ENCODE measurements at regions not wholly inside any gene's neighbourhood (a gene's known extent, or its start where the extent isn't known, plus 50 kb on each side); places are given as distances from the start of the nearest gene placed in this dataset.
A peak's percentile ranks its signal among the peaks of the same experiment; 100 is the strongest.
"Not testable (repeated sequence)": the region's sequence is repeated elsewhere in the genome, so short reads cannot be mapped to it uniquely, and the experiment has no call there.

DNA sequence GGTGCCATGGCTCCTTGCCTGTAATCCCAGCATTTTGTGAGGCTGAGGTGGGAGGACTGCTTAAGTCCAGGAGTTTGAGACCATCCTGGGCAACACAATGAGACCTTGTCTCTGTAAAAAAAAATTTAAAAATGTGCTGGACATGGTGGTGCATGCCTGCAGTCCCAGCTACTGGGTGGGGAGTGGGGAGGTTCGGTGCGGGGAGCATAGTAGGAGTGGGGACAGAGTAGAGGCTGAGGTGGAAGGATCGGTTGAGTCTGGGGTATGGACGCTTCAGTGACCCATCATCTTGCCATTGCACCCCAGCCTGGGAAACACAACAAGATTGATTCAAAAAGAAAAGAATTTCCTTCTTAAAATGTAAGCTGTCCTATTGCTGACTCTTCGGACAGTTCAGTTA, 1490.0 kb upstream of the GBE1 start:
- DNase-seq (ENCODE audit: low read depth): no peak

GRCh38 chr3:83250613-83251012, 1489.2 kb upstream of the GBE1 start:
- DNase-seq (ENCODE audit: low read depth): no peak

DNA sequence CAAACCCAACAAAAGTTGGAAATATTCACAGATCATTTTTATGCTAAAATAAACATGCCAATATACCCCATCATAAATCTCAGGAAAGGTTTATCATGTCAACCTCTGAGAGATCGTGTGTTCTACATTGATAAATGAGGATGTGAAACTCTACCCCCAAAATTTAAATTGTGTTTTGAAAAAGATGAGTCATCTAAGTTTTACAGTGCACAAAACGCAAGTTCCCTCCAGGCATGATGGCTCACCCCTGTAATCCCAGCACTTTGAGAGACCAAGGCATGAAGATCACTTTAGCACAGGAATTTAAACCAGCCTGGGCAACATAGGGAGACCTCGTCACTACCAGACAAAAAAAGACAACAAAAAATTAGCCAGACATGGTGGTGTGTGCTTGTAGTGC, 1487.0 kb upstream of the GBE1 start:
- no peak for DNase-seq (ENCODE audit: low read depth)

DNA sequence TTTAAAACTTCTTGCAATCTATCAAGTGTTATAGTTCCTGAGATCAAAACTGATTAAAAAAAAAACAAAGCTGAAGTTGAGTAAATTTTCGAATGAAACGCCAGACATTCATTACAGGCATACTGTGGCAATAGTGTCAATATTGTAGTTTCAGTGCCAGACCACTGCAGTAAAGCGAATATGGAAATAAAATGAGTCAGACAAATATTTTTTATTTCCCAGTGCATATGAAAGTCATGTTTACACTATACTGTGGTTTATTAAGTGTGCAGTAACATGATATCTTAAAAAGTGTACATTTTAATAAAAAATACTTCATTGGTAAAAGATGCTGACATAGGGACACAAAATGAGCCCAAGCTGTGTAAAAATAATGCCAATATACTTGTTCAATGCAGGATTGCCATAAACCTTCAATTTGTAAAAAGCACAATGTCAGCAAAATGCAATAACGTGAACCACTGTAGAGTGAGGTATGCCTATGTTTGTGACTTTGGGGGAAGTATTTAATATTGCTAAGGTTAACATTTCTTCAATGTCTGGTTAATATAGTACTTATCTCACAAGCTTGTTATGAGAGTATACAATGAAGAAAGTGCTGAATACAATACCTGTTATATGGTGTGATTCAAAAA, 1473.9 kb upstream of the GBE1 start:
- DNase-seq (ENCODE audit: low read depth): no peak

- no peak for DNase-seq (ENCODE audit: low read depth)
These were observed 1472.3 kb upstream of the GBE1 start for GRCh38 chr3:83233715-83234114.

- no peak for DNase-seq (ENCODE audit: low read depth)
These were observed 1469.4 kb upstream of the GBE1 start for GRCh38 chr3:83230841-83231240.

GRCh38 chr3:83230376-83230775, 1468.9 kb upstream of the GBE1 start:
- no peak for DNase-seq (ENCODE audit: low read depth)

DNA sequence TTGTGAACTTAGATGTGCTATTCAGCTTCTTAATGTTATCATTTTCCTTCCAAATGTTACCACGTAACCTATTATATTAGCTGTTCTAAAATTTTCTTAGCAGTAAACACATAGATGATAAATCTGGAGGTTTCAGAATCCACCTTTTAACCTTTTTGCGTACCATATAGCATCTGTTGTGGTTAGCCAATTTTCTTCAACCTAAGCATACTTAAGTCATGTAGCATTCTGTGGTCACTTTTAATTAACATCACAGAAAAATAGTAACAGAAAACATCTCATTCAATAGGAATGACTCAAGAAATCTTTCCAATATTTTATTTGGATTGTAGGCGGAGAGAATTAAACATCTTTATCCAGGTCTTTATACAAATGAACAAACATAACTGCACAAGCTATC, 1465.3 kb upstream of the GBE1 start:
- DNase-seq (ENCODE audit: low read depth): no peak

DNA sequence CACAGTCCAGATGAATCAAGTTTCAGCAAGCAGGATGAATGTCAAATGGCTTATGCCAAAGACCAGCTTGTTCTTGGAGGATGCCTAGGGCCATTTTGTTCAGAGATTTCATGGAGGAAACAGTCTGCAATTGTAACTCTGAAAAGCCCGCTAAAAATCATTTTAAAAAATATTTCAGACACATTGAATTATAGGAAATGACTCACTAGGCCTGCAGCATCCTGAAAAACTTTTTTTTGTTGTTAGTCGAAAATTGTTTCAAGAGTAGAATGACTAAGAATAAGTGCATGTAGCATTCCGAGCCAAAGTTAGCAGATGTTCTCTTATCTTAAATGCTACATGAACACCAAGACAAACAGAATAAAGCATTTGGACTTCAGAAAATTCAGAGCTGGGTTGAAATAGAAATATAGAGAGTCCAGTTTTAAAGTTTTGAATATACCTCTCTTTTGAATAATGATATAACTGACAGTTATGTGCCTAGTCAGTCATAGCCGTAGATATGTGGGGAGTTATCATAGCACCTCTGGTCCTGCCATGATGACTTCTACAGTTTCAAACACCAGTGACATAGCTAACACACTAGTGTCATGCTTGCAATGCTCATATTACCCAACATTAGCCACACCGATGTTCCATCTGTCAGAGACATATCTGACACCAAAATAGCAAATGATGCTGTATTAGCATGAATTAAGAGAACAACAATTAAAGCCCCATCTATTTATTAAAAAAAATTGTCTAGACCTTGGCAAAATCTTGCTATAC, 1462.8 kb upstream of the GBE1 start:
- DNase-seq (ENCODE audit: low read depth): peak; percentile 1

- DNase-seq (ENCODE audit: low read depth): no peak
These were observed 1457.1 kb upstream of the GBE1 start for GRCh38 chr3:83218383-83219200.

DNA sequence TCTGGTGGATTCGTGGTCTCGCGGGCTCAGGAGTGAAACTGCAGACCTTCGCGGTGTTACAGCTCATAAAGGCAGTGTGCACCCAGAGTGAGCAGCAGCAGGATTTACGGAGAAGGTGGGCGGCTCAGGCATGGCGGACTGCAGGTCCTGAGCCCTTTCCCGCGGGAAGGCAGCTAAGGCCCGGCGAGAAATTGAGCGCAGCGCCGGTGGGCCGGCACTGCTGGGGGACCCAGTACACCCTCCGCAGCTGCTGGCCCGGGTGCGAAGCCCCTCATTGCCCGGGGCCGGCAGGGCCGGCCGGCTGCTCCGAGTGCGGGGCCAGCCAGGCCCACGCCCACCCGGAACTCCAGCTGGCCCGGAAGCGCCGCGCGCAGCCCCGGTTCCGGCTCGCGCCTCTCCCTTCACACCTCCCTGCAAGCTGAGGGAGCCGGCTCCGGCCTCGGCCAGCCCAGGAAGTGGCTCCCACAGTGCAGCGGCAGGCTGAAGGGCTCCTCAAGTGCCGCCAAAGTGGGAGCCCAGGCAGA, 1456.2 kb upstream of the GBE1 start:
- not testable (repeated sequence) for DNase-seq (ENCODE audit: low read depth)

DNA sequence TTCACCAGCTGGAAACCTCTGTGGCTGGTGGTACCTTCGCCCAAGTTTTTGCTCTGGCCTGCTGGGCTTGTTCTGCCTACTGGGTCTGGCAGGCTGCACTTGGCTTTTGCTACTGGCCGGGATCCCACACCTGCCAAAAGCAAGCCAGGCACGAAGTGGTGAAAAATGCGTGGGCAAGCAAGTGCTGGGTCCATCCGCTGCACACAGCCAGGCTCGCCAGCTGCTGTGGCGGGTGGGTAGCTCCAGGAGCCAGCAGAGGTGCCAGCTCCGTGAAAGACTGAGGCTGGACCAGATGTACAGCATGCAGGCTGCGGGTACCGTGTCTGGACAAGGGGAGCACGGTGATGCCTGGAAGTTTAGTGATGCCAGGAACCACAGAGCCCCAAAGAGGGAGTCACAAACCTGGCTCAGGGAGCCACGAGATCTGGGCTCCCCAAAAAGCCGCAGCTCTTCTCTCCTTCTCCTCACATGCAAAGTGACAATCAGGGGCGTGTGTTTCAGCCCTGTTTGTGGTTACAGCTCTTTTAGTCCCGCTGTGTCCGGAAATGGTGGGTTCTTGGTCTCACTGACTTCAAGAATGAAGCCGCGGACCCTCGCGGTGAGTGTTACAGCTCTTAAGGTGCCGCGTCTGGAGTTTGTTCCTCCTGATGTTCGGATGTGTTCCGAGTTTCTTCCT, 1455.6 kb upstream of the GBE1 start:
- DNase-seq (ENCODE audit: low read depth): no peak

- no peak for DNase-seq (ENCODE audit: low read depth)
These were observed 1433.8 kb upstream of the GBE1 start for GRCh38 chr3:83195243-83195642.

- no peak for DNase-seq (ENCODE audit: low read depth)
These were observed 1432.1 kb upstream of the GBE1 start for GRCh38 chr3:83193526-83193925.

GRCh38 chr3:83189634-83190033, 1428.2 kb upstream of the GBE1 start:
- no peak for DNase-seq (ENCODE audit: low read depth)

DNA sequence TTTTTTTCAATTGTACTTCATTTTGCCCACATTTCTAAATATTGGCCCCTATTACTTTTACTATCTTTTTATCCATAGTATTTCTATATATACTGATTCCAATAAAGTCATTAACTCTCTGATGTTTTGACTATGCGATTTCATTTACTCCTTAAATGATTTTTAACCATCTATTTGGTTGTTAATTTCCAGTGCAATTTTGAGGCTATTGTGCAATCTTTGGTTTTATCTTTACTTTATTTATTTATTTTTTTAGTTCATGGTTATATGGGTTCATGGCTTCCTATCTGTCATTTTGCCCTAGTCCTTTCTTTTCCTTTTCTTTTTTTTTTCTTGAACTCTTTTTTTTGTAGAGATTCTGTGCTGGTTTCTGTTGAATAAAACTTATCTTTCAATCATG, 1408.0 kb upstream of the GBE1 start:
- no peak for DNase-seq (ENCODE audit: low read depth)

DNA sequence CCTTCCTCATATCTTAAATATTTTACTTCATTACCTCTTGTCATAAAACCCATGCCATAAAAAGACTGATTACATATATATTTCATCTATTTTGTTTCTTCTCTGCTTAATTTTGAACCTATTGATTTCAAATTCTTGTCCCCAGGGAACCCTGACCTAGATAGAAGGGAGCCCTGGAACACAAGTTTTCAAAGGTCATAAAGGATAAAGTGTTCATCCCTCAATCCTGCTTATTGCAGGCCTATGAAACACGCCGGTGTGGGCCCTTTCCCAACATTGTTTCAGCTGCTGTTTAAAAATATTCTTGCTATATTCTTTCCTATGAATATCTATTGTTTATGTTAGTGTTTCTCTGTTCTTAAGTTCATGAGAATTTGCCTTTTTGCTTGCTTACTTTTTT, 1389.5 kb upstream of the GBE1 start:
- DNase-seq (ENCODE audit: low read depth): no peak

- DNase-seq (ENCODE audit: low read depth): no peak
These were observed 1379.5 kb upstream of the GBE1 start for GRCh38 chr3:83140983-83141382.

DNA sequence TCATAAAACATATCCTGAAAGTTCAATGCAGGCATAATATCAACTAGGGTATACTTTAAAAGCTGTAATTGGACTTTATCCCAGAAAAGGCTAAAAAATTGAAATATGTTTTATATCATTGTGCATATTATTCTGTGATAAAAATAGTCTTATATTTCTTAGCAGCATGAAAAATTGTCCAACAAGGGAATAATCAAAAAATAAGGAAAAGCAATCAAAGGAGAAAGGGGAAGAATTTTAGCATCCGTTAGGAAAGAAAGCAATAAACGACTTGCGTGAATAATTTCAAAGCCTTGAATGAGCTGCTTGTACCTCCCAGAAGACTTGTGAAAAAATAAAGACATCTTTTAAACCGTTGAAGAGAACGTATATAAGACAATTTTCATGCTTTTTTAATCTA, 1369.8 kb upstream of the GBE1 start:
- DNase-seq (ENCODE audit: low read depth): no peak

DNA sequence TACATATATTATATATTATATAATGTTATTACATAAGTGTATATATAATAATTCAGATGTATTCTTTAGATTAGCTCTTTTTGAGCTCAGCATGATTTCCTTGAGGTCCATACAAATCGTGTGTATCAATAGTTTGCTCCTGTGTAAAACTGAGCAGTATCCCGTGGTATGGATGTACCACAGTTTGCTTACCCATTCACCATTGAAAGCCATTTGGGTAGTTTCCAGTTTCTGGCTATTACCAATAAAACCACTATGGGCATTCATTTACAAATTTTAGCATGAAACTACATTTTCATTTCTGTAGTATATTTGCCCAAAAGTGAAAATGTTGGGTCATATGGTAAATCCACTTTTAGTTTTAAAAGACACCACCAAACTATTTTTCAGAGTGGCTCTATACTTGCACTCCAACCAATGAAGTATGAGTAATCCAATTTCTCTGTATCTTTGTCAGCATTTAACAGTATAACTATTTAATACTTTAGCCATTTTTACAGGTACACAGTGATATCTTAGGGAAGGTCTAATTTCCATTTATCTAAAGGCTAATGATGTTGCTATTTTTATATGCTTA, 1361.4 kb upstream of the GBE1 start:
- DNase-seq (ENCODE audit: low read depth): no peak

DNA sequence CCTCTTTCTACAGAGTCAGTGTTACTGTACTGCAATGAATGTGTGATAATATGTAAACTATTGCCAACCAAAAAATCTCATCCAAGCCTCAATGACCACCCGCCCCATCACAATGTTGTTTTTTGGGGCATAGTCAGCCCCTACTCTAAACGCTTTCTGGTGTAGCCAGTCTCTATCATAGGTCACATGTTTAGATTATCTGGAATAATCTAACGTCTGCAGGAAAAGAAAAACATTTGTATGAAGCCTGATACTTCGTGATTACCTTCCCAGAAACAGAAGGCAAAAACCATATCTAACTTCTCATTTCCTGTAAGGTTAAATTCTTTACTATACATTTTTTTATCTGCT, 1331.8 kb upstream of the GBE1 start:
- no peak for DNase-seq (ENCODE audit: low read depth)
